C1 segment of cervical spinal cord (tissue), 14 donors: ENCODE measurements at regions not wholly inside any gene's neighbourhood (a gene's known extent, or its start where the extent isn't known, plus 50 kb on each side); places are given as distances from the start of the nearest gene placed in this dataset.
"Not testable (repeated sequence)": the region's sequence is repeated elsewhere in the genome, so short reads cannot be mapped to it uniquely, and the experiment has no call there.

ENCODE experiments used
- DNase-seq, 14 donors: peaks; one replicate each; lab custom pipeline; 2025; lab: John Stamatoyannopoulos, UW

DNA sequence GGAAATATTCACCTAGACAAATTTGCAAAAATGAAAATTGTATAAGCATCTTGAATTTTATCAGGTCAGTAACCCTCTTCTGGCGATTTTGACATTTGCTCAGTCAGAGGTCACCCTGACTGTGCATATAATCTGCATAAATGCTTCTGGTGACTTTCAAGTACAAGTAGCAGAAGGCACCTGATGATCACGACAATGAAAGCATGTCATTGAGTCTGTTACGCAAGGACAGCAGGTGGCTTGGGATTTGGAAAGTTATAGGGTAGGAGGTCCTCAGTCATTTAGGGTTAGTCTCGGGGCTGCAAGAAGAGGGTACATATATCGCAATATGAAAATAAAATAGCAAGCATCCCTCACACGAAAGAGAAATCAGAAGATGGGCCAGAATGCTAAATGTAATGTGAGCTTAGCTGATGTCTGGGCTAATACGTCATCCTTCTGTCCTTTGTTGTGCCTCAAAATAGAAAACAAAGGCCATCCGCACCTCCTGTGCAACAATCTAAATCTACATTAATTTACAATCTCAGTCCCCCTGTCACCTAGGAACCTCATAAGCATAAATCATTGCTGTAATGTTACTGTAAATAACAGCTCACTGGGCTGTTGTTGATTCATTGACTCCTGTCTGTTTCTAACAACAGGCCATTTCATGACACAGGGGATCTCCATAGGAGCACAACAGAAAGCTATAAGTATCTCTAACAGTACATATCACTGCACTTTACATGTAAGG, 155.2 kb upstream of the RSPO3 start:
- DNase-seq: peak in 1 of 14 donors; percentile 39

DNA sequence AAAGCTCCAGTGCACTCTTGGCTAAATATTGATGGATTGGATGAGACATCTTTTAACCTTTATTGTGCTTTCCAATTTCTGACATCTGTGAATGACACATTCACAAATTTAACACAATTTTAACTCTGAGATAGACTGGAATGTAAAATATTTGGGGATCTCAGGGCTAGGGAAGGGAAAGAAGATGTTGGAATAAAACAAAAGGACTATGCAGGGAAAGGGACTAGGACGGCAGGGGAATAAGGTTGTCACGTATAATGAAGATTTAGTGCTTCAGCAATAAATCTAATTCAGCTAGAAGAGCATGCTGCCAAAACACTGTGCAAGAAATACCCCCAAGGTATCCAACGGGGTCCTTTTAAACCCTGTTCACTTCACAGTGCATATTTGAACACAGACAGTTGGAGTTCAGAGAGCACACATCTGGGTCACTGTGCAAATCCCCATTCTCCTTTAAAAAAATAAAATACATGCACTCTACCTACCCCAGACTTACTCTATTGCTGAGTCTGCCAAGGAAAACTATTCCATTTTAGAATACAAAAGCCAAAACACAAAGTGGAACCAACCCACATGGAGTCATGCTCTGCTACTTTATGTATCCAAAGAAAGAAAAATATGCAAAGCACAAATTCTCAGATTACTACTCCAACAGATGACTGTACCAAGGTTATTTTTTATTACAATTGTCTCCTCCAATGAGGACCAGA, 151.0 kb upstream of the RSPO3 start:
- DNase-seq: no peak

DNA sequence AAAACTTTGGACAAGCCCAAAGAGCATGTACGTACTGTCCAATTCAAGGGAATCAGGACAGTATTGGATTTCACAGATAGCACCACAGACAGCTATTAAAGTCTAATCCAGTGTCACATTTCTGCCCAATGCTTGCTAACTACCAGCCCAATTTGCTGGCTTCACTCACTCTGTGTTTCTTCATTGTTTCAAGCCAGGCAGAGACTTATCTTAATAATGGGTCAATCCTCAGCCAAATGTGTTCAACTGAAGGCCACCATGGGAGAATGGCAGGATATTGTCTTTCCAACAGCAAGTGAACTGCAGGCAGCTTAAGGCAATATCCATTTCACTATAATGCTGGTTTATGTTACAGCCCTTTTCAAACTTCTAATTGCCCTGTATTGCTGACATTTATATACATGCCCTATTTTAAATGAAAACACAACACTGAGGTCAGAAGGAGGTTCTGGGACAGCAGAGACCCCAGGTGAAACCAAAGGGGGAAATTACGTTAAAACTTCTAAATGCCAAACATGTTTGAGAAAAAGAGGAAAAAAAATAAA, 142.1 kb upstream of the RSPO3 start:
- no peak for DNase-seq

DNA sequence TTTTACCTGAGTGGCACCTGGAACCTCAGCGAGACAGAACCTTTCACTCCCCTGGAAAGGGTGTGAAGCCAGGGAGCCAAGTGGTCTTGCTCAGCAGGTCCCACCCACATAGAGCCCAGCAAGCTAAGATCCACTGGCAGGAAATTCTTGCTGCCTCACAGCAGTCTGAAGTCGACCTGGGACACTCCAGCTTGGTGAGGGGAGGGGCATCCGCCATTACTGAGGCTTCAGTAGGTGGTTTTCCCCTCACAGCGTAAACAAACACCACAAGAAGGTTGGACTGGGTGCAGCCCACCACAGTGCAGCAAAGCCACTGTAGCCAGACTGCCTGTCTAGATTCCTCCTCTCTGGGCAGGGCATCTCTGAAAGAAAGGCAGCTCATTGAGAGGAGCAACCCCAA, 134.7 kb upstream of the RSPO3 start:
- DNase-seq: no peak

DNA sequence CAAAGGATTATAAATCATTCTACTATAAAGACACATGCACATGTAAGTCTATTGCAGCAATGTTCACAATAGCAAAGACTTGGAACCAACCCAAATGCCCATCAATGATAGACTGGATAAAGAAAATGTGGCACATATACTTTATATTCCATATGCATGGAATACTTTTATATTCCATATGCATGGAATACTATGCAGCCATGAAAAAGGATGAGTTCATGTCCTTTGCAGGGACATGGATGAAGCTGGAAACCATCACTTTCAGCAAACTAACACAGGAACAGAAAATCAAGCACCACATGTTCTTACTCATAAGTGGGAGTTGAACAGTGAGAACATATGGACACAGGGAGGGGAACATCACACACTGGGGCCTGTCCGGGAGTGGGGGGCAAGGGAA, 130.3 kb upstream of the RSPO3 start:
- not testable (repeated sequence) for DNase-seq

DNA sequence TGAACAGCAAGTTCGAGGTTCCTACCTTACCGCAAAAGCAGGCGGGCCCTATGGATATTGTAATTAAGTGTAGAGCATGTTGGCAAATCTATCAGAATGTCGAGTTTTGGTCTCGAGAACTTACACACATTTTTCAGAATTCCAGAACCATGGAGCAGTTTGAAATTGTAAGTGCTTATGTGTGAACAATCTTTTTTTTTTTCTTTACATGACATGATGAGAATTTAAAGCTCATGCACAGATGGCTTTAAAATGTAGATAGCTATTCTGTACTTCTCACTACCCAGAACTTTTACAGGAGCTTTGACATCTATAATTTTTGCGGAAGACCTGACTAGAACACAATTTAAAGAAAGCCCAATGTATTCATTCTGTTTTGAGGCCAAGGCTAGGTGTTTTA, 117.8 kb upstream of the RSPO3 start:
- DNase-seq: no peak

DNA sequence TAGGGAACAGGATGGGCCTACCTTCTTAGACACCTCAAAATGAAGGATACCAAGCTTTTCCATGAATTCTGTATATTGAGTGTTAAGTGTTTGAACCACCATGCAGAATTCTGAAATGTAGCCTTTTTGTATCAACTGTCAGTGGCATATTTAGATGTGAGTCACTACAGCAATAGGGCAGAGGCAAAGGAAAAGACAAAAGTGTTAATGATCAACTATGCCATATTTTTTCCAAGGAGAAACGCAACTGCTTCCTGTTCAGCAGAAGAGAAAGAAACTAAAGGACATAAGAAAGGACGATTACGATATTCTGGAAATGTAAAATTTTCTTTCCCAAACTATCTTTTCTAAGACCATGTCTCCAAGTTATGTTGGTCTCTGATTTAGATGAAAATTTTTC, 104.6 kb upstream of the RSPO3 start:
- no peak for DNase-seq

DNA sequence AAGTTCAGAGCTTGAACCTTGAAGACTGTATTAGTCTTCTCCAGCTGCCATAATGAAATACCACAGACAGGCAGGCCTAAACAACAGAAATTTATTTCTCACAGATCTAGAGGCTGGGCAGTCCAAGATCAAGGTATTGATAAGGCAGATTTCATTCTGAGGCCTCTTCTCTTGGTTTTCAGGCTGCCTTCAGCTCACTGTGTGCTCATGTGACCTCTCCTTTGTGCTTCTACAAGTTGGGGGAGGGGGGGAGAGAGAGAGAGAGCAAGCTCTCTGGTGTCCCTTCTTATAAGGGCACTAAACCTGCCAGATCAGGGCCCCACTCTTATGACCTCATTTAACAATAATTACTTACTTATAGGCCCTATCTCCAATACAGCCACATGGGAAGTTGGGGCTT, 102.6 kb upstream of the RSPO3 start:
- no peak for DNase-seq

DNA sequence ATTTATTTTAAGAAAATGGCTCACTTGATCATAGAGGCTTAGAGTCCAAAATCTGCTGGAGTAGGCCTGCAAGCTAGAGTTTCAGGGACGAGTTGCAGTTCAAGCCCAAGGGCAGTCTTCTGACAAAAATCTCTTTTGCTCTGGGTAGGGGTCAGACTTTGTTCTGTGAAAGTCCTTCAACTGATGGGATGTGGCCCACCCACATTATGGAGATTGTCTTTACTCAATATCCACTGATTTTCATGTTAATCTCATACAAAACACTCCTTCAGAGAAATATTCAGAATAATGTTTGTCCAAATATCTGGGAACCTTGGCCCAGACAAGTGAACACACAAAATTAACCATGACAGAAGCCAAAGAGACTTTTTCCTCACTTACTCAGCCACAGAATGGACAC, 98.6 kb upstream of the RSPO3 start:
- no peak for DNase-seq

DNA sequence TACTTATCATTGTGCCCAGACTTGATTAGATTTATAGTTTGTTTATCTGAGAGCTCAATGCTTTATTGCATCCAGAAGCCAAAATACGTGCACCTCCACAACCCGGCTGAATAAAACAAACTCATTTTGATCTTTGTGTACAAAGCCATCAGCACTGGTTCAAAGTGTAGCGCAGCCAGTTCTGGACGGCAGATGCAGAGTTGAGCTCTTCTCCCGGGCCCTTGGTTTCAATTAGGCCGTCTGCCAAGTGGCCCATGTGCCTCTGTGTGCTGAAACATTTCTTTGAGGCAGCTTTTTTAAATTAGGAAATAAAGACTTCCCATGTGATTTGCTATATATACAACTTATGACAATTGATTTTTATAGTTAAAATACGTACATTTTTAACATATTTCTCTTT, 96.2 kb upstream of the RSPO3 start:
- peak in 1 of 14 donors; percentile 10 for DNase-seq

DNA sequence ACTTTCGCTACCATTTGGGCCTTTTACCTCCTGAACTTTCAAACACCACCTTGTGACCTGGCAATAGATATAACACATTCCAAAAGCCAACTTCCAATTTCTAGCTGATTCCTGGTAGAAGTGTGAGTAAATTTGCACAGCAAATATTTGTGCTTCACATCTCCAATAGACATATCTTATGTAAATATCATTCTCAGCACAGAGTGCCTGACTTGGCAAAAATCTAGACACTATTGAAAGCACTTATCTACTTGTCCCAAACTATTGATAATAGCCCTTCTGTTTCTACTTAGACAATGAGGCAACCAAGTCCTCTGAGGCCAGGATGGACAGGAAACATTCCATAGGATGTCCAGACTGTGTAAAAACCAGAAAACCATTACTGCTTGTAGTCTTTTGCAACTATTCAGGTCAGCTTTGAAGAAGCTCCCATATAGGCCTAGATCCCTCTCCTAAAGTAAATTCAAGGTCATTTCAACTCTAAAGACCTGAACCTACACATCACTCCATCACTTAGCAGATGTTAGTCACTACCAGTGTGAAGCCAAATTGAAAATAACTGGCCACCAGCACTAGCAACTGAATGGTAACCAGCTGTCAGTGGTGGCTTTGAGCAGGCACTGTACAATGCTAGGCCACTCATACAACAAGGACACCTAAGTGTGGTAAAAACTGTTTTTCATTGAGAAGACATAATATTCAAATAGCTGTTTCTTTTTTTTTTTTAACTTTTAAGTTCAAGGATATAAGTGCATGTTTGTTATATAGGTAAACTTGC, 95.3 kb upstream of the RSPO3 start:
- DNase-seq: no peak

DNA sequence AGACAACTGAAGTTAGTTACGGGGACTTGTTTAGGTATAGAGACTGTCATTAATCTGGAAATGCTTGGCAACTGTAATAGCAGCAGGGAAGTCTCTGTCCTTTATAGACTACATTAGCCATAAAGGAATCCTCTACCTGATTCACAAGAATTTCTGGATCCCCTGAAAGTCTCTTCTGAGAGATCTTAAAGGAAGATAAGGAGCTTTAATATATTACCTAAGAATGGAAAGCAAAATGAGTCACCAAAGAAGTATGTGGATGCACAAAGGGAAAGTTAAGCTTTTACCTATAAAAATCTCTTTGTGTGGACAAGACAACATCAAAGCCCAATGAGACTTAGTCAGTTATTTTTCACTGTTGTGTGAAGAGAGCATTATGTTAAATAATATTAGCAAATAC, 92.2 kb upstream of the RSPO3 start:
- no peak for DNase-seq

DNA sequence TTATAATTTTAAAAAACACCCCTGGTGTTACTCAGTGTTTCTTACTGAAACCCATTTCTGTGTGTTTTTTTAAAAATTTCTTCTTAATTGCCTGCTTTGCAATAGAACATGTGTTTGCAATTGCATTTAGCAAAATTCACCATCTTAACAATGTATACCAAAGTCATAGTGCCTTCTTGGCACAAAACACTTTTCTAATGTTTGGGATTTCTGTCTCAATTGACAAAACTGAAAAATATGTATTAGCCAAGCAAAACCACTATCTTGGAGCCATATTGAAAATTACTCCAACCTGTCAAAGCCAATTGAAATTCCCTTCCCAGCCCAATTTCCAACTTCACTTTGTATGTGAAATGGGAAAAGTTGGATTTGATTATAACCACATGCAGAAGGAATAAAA, 88.4 kb upstream of the RSPO3 start:
- no peak for DNase-seq

DNA sequence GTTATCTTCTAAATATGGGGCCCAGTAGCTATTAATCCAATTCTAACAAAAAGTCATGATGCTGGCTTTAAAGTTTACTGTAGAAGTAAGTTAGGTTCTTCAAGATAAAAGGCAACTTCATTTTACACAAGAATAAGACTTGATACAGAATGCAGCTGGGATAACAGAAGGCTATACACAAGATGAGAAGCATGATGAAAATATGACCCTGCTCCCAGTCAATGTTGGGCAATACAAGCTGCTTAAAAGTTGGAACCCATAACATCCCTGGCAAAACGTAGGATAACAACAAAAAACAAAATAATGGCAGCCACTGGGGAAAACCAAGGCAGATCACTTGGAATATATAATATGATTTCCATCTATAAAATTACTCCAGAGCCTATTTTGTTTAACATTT, 87.6 kb upstream of the RSPO3 start:
- no peak for DNase-seq

DNA sequence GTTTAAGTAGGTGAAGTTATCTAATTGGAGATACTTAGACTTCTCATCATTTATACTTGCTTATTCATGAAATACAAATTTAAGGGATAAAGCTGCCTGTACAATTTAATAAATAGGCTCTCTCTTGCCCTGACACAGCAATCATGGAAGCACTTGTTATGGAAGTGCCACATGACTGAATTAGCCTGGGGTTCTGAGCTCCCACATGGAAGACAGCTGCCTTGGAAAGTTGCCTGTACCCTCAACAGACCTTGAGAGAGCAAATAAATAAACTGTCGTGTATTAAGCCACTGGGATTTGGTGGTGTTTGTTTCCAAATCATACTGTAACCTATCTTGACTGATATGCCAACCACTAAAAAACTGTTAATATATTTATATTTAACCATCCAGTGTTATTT, 87.0 kb upstream of the RSPO3 start:
- DNase-seq: peak in 1 of 14 donors; percentile 66

DNA sequence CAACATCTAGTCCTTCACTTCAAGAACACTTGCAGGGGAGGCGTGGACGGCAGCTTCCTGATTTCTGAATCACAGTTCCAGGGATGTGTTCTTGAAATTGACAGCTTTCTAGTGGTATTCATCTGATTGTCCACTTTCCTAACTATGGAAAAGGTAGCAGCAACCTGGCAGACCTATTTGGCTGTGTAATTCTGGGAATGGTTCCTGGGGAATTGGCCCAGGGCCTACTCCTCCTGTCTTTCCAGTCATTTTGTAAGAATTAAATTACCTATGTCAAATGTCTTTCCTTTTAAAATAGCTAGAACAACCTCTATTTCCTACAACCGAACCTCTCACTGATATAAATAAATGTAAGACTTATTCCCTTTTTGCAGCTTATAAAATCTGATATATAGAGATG, 85.5 kb upstream of the RSPO3 start:
- DNase-seq: peak in 1 of 14 donors; percentile 60

DNA sequence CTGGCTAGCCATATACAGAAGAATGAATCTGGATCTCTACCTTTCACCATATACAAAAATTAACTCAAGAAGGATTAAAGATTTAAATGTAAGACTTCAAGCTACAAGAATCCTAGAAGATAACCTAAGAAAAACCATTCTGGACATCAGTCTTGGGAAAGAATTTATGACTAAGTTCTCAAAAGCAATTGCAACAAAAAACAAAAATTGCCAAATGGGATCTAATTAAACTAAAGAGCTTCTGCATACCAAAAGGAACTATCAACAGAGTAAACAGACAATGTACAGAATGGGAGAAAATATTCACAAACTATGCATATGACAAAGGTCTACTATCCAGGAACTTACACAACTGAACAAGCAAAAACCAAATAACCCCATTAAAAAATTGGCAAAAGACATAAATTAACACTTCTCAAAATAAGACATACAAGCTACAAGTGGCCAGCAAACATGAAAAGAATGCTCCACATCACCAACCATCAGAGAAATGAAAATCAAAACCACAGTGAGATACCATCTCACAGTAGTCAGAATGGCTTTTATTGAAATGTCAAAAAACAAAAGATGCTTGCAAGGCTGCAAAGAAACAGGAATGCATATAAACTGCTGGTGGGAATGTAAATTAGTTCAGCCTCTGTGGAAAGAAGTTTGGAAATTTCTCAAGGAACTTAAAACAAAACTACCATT, 66.8 kb upstream of the RSPO3 start:
- DNase-seq: no peak

DNA sequence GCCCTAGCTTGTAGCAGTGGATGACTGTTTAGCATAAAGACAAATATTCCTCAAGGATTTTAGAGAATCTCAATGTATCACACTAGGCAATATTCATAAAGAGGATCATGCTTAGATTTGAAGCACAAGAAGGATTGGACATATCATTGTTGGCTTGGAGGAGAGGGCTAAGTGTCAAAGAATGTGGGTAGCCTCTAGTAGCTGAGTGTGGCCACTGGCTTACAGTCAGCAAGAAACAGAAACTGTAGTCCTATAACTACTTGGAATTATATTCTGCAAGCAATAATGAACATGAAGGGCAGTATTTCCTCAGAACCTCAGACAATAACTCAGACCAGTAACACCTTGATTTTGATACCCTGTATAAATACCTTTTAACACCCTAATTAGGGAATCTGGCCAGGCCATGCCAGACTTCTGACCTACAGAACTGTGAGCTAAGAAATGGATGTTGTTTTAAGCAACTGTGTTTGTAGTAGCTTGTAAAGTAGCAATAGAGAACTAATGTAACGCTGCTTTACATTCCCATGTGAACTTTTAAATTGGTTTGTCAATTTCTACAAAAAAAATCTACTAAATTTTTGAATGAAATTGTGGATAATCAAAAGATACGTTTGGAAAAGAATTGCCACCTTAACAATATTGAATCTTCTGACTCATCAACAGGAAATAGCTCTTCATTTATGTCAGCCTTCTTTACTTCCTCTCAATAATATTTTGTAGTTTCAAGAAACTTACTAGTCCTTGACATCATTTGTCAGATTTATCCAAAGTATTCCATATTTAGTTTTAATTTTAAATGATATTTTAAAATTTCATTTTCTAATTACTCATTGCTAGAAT, 65.2 kb upstream of the RSPO3 start:
- no peak for DNase-seq

DNA sequence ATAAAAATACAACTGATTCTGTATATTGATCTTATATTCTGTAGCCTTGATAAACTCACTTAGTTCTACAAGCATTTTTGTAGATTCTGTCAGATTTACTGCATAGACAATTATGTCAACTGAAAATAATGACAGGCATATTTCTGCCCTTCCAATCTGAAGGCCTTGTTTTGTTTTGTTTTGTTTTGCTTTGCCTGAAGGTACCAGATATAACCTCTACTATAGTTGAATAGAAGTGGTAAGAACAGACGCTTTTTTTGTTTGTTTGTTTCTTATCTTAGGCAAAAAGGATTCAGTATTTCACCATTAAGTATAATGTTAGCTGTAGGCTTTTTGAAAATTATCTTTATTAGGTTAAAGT, 64.6 kb upstream of the RSPO3 start:
- no peak for DNase-seq

DNA sequence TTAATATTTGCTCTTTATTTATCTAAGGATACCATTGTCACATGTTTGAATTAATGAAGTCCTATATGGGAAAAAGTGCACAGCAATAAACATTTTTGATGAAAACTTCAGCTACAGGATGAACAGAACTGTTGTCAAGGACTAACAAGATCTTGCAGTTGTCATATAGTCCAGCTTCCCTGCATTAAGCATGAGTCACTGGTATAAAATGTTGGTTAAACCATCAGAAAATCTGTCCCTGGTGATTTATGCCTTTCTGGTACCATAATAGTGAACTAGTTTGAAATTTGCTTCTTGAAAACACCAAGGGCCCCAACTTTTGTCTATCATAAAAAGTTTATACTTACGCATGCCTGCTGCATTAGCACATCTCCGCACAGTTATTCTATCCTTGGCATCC, 60.4 kb upstream of the RSPO3 start:
- no peak for DNase-seq

DNA sequence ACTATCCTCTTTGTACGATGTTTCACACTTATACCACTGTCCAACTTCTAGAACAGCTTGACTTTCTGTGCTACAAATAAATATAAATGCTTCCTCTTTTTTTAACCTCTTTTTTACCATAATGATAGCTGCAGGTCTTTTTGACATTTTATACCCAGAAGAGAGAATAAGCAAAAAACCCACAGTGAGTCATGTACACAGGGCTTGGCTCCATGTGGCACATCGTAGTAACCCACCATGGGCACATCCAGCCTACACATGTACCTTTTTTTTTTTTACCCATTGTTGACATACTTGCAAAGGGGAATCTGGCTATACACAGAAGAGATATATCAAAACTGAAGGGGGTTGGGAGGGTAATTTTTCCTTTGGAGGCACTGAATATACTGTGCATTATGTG, 59.5 kb upstream of the RSPO3 start:
- no peak for DNase-seq
